Testis (tissue), 2 donors: ENCODE measurements at regions not wholly inside any gene's neighbourhood (a gene's known extent, or its start where the extent isn't known, plus 50 kb on each side); places are given as distances from the start of the nearest gene placed in this dataset.

Source experiments
- CTCF ChIP-seq, 3 experiments: fragments of 450-650 bp in 2 of 3; fragments of 200-600 bp in 1 of 3; sonication (generic) in 1 of 3; IDR thresholded peaks; one replicate each; pipeline ENCODE4 v1.5.1; 2016 to 2019; ENCODE audit warnings: antibody characterized with exemption in 3 of 3, mild to moderate bottlenecking in 2 of 3, moderate library complexity in 1 of 3
- POLR2A ChIP-seq: fragments of 450-650 bp; IDR thresholded peaks from one replicate; pipeline ENCODE4 v1.6.1; 2017; ENCODE audit warnings: antibody characterized with exemption, mild to moderate bottlenecking, moderate library complexity

GRCh38 chr4:188780028-188780427, 640.8 kb downstream of the TRIML1 start:
- no peak for TF ChIP-seq CTCF (IDR thresholded peaks at IDR 0.05)
- TF ChIP-seq POLR2A = no peak
